ENCODE measurements at regions not wholly inside any gene's neighbourhood (a gene's known extent, or its start where the extent isn't known, plus 50 kb on each side); places are given as distances from the start of the nearest gene placed in this dataset.

GRCh38 chr16:76885776-76886537 lies 305.0 kb upstream of the MON1B start:
- H3K27ac ChIP-seq, result no peak overlapping the region

GRCh38 chr16:76897816-76898215 lies 293.2 kb upstream of the MON1B start:
- DNase-seq (ENCODE audit: low read depth, low spot score), result peak; percentile 31

More at GRCh38 chr16:76885776-76886537, 305.0 kb upstream of the MON1B start:
- DNase-seq (ENCODE audit: low read depth, low spot score), result no peak

GRCh38 chr16:76899767-76900166 lies 291.2 kb upstream of the MON1B start:
- no peak overlapping the region for H3K27ac ChIP-seq
- DNase-seq (ENCODE audit: low read depth, low spot score), result no peak

More at GRCh38 chr16:76897816-76898215, 293.2 kb upstream of the MON1B start:
- H3K27ac ChIP-seq, result no peak overlapping the region

GRCh38 chr16:76900285-76901263 lies 290.4 kb upstream of the MON1B start:
- DNase-seq (ENCODE audit: low read depth, low spot score), result no peak
- no peak overlapping the region for H3K27ac ChIP-seq

- DNase-seq (ENCODE audit: low read depth, low spot score), result no peak
Observed at GRCh38 chr16:76906552-76906951, 284.4 kb upstream of the MON1B start.

GRCh38 chr16:76910931-76911330 lies 280.1 kb upstream of the MON1B start:
- DNase-seq (ENCODE audit: low read depth, low spot score), result peak; percentile 34

More at GRCh38 chr16:76906552-76906951, 284.4 kb upstream of the MON1B start:
- H3K27ac ChIP-seq, result no peak overlapping the region

GRCh38 chr16:76913046-76913445 lies 277.9 kb upstream of the MON1B start:
- DNase-seq (ENCODE audit: low read depth, low spot score), result peak; percentile 24

More at GRCh38 chr16:76910931-76911330, 280.1 kb upstream of the MON1B start:
- no peak overlapping the region for H3K27ac ChIP-seq

GRCh38 chr16:76926042-76926441 lies 264.9 kb upstream of the MON1B start:
- no peak for DNase-seq (ENCODE audit: low read depth, low spot score)
- no peak overlapping the region for H3K27ac ChIP-seq

More at GRCh38 chr16:76913046-76913445, 277.9 kb upstream of the MON1B start:
- H3K27ac ChIP-seq, result no peak overlapping the region

GRCh38 chr16:76926595-76926994 lies 264.4 kb upstream of the MON1B start:
- H3K27ac ChIP-seq, result no peak overlapping the region
- no peak for DNase-seq (ENCODE audit: low read depth, low spot score)

GRCh38 chr16:76931186-76931585 lies 259.8 kb upstream of the MON1B start:
- DNase-seq (ENCODE audit: low read depth, low spot score), result no peak
- H3K27ac ChIP-seq, result no peak overlapping the region

GRCh38 chr16:76932541-76933211 lies 258.3 kb upstream of the MON1B start:
- H3K27ac ChIP-seq, result no peak overlapping the region
- no peak for DNase-seq (ENCODE audit: low read depth, low spot score)

- no peak for DNase-seq (ENCODE audit: low read depth, low spot score)
- no peak overlapping the region for H3K27ac ChIP-seq
Observed at GRCh38 chr16:76940251-76940650, 250.7 kb upstream of the MON1B start.

- no peak for DNase-seq (ENCODE audit: low read depth, low spot score)
- no peak overlapping the region for H3K27ac ChIP-seq
Observed at GRCh38 chr16:76941113-76941512, 249.9 kb upstream of the MON1B start.

- no peak for DNase-seq (ENCODE audit: low read depth, low spot score)
- no peak overlapping the region for H3K27ac ChIP-seq
Observed at GRCh38 chr16:76942089-76942488, 248.9 kb upstream of the MON1B start.

- DNase-seq (ENCODE audit: low read depth, low spot score), result no peak
Observed at GRCh38 chr16:76943921-76944320, 247.1 kb upstream of the MON1B start.

GRCh38 chr16:76946879-76947278 lies 244.1 kb upstream of the MON1B start:
- no peak overlapping the region for H3K27ac ChIP-seq
- peak; percentile 62 for DNase-seq (ENCODE audit: low read depth, low spot score)

More at GRCh38 chr16:76943921-76944320, 247.1 kb upstream of the MON1B start:
- no peak overlapping the region for H3K27ac ChIP-seq

GRCh38 chr16:76947749-76948148 lies 243.2 kb upstream of the MON1B start:
- no peak for DNase-seq (ENCODE audit: low read depth, low spot score)
- no peak overlapping the region for H3K27ac ChIP-seq

- no peak for DNase-seq (ENCODE audit: low read depth, low spot score)
- no peak overlapping the region for H3K27ac ChIP-seq
Observed at GRCh38 chr16:76955629-76956028, 235.4 kb upstream of the MON1B start.

- no peak overlapping the region for H3K27ac ChIP-seq
- no peak for DNase-seq (ENCODE audit: low read depth, low spot score)
Observed at GRCh38 chr16:76956394-76956793, 234.6 kb upstream of the MON1B start.

GRCh38 chr16:76956841-76957240 lies 234.1 kb upstream of the MON1B start:
- DNase-seq (ENCODE audit: low read depth, low spot score), result no peak
- no peak overlapping the region for H3K27ac ChIP-seq

Measured in epithelial cell of prostate (primary cell).